ENCODE measurements at regions not wholly inside any gene's neighbourhood (a gene's known extent, or its start where the extent isn't known, plus 50 kb on each side); places are given as distances from the start of the nearest gene placed in this dataset.

DNA sequence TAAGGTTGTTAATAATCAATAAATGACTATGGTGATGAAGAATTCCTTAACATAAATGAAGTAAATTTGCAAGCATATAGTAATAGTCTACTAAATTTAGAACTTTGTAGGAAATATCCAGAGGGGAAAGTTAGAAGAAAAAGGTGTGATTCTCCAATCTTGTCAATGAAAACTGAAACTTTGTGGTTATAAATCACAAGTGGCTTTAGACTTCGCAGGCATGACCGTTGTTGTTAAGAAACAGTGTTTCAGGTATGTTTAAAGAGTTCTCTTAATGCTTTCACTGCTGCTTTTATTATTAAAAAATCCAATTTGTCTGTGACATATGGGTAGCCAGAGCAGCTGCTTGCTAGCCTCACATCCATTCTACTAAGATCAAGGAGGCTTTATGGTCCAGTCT is 475.6 kb upstream of the ADGRB3 start:
- Histone ChIP-seq H3K27me3 (ENCODE audit: control insufficient read depth in 2 of 2, insufficient read depth in 2 of 2, low read length in 2 of 2) (no peaks in the 10 kb centered on the region), H3K27ac (ENCODE audit: insufficient read depth, low read depth, low read length) (no peak overlapping the region)
- dilution Hi-C loops (cut with MboI; ENCODE audit: extremely low pct_ligation_motif_present, low sequenced_read_pairs), result no loop called here

More for the DNA sequence above, 475.6 kb upstream of the ADGRB3 start:
- FAIRE-seq (no peak), DNase-seq (ENCODE audit: low read depth, low spot score) (no peak)
- ChIA-PET POLR2A (no interaction called here), CTCF (no interaction called here)
- H3K9me1 ChIP-seq (replicated peaks; ENCODE audit: control insufficient read depth, extremely low read depth, insufficient read depth, low read length), result no peaks in the 10 kb centered on the region
- H2AFZ ChIP-seq (ENCODE audit: low read depth, low read length), result no peak overlapping the region
- no TSS peak for BruUV-seq (replicated peaks)
- peaks cover 1% of the 10 kb centered on the region for H3K9me3 ChIP-seq (replicated peaks; ENCODE audit: control insufficient read depth, insufficient read depth, low read length)
- H3K9ac ChIP-seq (replicated peaks; ENCODE audit: extremely low read depth, insufficient read depth, low read length), result no peak overlapping the region
- H3K4me3 ChIP-seq (replicated peaks in 1 of 3; ENCODE audit: insufficient read depth in 1 of 3, low read depth in 1 of 3, low read length in 3 of 3), result no peak overlapping the region
- H3K4me2 ChIP-seq (ENCODE audit: insufficient read depth, low read length), result no peak overlapping the region
- intact Hi-C loops (cut with micrococcal nuclease), result no loop called here
- H3K36me3 ChIP-seq (ENCODE audit: control insufficient read depth in 2 of 2, extremely low read depth in 1 of 2, insufficient read depth in 2 of 2, low read length in 2 of 2), result no peaks in the 10 kb centered on the region
- H4K20me1 ChIP-seq (replicated peaks; ENCODE audit: control insufficient read depth, extremely low read depth, insufficient read depth, low read length), result no peaks in the 10 kb centered on the region
- TF ChIP-seq, protein P1, sequence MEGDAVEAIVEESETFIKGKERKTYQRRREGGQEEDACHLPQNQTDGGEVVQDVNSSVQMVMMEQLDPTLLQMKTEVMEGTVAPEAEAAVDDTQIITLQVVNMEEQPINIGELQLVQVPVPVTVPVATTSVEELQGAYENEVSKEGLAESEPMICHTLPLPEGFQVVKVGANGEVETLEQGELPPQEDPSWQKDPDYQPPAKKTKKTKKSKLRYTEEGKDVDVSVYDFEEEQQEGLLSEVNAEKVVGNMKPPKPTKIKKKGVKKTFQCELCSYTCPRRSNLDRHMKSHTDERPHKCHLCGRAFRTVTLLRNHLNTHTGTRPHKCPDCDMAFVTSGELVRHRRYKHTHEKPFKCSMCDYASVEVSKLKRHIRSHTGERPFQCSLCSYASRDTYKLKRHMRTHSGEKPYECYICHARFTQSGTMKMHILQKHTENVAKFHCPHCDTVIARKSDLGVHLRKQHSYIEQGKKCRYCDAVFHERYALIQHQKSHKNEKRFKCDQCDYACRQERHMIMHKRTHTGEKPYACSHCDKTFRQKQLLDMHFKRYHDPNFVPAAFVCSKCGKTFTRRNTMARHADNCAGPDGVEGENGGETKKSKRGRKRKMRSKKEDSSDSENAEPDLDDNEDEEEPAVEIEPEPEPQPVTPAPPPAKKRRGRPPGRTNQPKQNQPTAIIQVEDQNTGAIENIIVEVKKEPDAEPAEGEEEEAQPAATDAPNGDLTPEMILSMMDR (IDR thresholded peaks at IDR 0.05; ENCODE audit: extremely low read depth in 1 of 2, insufficient read depth in 1 of 2, low read depth in 1 of 2, low read length in 2 of 2), result no peak
- TF ChIP-seq EZH2 (IDR thresholded peaks at IDR 0.05; ENCODE audit: borderline replicate concordance, low read depth, low read length, severe bottlenecking), result no peak
- TF ChIP-seq FOS (IDR thresholded peaks at IDR 0.05; ENCODE audit: borderline replicate concordance, insufficient read depth, low read length), result no peak
- TF ChIP-seq GATA2 (IDR thresholded peaks at IDR 0.05; ENCODE audit: insufficient read depth, insufficient read length, low read depth, low read length), result no peak
- TF ChIP-seq MYC (IDR thresholded peaks at IDR 0.05; ENCODE audit: low read depth, low read length), result no peak
- TF ChIP-seq JUN (IDR thresholded peaks at IDR 0.05; ENCODE audit: borderline replicate concordance, insufficient read depth, insufficient read length, low read depth), result no peak
- no peak for TF ChIP-seq POLR2AphosphoS5 (IDR thresholded peaks at IDR 0.05; ENCODE audit: insufficient read depth, low read depth, low read length)
- TF ChIP-seq, protein P2, sequence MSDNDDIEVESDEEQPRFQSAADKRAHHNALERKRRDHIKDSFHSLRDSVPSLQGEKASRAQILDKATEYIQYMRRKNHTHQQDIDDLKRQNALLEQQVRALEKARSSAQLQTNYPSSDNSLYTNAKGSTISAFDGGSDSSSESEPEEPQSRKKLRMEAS (IDR thresholded peaks at IDR 0.05; ENCODE audit: insufficient read depth, insufficient read length), result no peak
- no peak for TF ChIP-seq POLR2A (IDR thresholded peaks at IDR 0.05; ENCODE audit: low read depth, low read length)
- no peaks in the 10 kb centered on the region for H3K4me1 ChIP-seq (ENCODE audit: control insufficient read depth, extremely low read depth, insufficient read depth, low read length)
- H3K79me2 ChIP-seq (ENCODE audit: control insufficient read depth, insufficient read depth, low read length), result no peaks in the 10 kb centered on the region

Measured in endothelial cell of umbilical vein (primary cell).